ENCODE measurements at regions not wholly inside any gene's neighbourhood (a gene's known extent, or its start where the extent isn't known, plus 50 kb on each side); places are given as distances from the start of the nearest gene placed in this dataset.

- no peak for DNase-seq
Measured at GRCh38 chr3:40827942-40828688, 303.4 kb downstream of the ZNF621 start.

DNA sequence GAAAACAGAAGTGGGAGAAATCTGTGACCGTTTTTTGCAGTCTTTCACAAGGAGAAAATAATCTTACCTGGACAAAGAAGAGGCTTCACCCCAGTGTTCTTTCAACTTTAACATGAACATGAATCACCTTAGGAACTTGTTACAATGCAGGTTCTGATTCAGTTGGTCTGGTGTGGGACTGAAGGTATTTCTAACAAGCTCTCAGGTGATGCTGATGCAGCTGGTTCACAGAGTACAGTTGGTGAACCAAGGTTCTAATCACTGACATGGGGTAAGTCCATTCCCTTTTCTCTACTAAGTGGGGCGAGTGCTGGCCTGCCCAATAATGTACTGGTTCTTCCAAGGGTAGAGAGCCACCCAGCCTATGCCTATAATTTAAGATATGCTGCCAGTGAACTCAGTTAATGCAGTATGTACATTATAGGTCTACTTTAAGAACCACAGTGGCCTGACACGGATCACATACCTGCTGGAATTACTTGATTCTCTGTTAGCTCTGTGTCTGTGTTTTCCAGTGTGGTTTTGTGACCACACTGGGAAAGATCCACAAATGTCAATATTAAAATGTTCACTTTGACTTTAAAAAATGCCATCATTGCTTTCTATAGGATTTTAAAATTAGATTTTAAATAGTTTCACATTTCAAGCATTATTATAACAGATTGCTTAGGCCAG, 304.1 kb downstream of the ZNF621 start:
- no peak for DNase-seq

DNA sequence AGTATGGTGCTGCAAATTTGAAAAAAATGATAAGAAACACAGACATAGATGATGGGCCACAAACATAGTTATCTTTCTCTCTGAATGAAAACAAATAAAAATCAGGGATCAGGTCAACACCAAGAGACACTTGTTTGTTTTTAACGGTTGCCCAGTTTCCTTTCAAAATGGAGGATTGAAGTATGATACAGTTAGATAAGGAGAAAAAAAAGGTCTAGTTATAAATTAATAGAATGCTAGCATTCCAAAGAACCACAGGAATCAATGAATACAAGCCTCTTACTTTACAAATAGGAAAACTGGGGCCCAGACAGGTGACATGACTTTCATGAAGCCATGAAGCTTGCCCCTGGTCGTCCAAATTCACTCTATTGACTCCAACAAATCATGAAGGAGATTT, 305.1 kb downstream of the ZNF621 start:
- no peak for DNase-seq

GRCh38 chr3:40837300-40837699, 312.5 kb downstream of the ZNF621 start:
- no peak for DNase-seq

DNA sequence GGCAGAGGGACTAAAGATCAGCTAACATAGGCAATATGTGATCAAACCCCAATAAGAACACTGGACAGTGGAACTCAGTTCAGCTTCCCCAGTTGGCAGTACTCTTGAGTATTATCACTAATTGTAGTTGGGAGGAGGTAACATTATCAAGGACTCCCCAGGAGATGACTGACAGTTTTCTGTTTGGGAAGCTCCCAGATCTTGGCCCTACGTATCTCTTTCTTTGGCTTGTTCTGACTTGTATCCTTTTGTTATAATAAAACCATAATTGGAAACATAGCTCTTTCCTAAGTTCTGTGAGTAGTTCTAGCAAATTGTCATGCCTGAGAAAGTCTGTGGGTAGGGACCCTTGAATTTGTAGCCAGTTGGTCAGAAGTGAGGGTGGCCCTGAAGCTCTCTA, 316.4 kb downstream of the ZNF621 start:
- DNase-seq, result no peak

GRCh38 chr3:40841570-40842109, 316.9 kb downstream of the ZNF621 start:
- DNase-seq, result no peak

DNA sequence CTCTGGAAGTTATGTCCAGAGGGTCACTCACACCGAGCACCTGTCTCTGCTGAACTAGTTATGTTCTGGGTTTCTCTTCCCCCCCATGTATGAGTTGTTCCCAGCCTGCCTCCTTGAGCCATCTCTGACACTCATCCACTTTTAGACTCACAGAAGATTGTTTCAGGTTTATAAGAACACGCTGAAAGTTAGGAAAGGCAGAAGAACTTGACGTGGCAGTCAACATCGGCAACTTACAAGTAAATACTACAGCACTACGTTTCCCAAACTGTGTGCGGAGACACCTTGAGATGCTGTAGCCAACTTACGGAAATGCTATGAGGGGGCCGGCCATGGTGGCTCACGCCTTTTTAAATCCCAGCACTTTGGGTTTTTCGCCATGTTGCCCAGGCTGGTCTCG, 318.0 kb downstream of the ZNF621 start:
- no peak for DNase-seq

DNA sequence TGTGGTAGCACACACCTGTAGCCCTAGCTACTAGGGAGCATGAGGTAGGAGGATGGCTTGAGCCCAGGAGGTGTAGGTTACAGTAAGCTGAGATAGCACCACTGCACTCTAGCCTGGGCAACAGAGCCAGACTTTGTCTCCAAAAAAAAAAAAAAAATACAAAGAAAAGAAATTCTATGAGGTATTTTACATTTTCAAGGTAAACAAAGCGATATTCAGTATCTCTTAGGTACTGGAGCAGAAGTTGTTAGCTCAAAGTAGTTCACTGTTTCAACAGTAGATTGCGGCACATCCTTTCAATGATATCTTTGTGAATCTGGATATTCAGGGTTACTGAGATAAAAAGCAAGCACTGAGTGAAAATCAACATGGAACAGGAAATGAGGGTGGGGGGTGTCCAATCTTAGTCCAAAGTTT, 318.5 kb downstream of the ZNF621 start:
- DNase-seq, result no peak

DNA sequence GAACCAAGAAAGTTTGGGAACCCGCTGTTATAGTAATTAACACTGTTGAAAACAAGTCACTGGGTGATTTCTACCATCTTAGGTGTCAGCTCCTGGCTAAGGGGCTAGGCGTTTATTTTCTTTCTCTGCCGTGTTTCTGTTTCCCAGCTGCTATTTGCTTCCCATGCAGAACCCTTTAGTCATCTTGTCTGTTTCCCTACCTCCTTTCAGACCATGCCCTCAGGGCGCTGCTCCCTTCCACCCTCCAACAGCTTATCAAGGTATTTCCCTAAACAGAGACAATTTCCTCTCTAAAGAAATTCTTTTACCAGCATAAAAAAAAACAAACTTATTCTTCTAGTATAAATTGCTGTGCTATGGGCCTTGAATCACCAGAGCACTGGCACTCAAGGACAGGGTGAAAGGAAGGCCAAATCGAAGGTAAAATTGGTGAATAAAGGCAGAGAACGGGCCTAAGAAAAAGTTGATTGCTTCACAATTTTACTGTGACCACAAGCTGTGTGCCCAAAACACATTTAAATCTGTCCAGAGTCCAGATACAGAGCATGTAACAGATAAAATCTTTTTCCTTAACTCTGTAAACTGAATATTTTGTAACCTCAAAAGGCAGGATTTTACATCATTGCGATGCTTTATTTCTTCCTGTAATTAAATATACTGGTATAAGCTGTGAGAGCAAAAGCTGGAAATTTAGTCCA, 319.2 kb downstream of the ZNF621 start:
- no peak for DNase-seq

DNA sequence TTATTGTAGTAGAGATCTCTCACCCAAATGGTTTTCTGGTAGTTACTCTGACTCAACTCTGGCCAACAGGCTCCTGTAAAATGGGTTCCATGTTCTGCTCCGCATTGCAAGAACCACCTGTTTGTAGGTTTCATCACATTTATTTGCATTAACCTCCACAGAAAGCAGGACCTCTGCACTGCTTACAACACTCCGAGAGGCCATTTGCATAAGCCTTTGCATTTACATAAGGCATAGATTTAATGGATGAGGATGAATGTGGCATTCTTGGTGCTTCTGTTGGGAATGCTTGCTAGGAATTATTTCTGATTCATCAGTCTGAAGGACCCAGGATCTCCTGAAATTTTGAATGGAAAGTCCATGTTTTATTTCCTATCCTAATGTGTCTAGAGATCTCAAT, 320.1 kb downstream of the ZNF621 start:
- no peak for DNase-seq

- DNase-seq, result no peak
Measured at GRCh38 chr3:40845447-40845846, 320.7 kb downstream of the ZNF621 start.

GRCh38 chr3:40845916-40846315, 321.2 kb downstream of the ZNF621 start:
- DNase-seq, result no peak

- no peak for DNase-seq
Measured at GRCh38 chr3:40846451-40846850, 321.7 kb downstream of the ZNF621 start.

DNA sequence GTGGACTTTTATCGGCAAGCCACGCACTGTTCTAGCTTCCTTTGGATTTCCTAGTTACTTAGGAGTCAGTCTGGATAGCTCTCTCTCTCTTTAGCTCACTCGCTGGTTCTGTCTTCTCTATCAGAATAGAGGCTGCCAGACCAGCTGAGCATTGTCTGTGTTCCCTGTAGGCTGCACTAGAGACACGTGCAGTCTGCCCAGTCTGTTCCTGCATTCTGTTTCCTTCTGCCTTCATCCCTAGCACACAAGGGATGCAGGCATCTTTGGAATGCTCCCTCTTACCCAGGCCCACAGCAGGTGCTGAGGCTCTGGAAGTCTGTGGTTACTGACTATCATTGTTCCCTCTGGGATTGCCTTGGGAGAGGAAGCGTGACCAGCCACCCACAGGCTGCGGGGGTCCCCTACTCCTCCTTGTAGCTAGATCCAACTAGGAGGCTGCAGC, 322.8 kb downstream of the ZNF621 start:
- no peak for DNase-seq

DNA sequence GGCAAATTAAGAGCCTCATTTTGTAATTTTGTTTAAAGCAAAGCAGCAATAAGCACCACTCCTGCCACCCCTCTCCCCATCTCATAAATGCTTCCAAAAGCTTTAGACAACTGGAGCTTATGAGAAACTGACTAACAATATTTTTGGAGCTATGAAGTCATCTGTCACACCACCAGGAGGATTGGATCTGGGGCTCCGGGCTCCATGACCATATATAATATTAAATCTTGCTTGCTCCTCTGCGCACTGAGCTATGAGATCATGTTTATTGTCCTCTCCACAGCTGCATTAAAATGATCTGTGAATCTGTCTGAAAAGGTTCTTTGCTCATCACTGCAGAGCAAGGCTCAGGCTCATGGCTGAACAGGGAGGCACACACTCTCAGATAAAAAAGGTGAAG, 323.7 kb downstream of the ZNF621 start:
- no peak for DNase-seq

- DNase-seq, result no peak
Measured at GRCh38 chr3:40850861-40851260, 326.1 kb downstream of the ZNF621 start.

DNA sequence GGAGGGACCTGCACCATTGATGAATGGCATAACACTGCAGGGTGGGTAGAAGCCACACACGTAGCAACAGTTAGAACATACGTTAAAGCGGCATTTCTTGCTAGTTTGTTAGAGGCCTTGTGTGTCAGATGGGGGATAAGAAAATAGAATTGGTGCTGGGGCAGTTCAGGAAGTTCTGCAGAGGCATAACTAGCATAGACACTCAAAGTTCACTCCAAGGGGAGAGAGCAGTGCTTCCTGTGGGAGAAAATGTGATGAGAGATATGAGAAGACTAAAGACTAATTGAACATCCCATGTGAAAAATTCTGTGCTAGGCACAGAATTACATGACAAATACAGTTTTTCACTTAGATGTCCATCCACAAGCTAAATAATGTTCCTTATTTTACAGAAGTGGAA, 327.1 kb downstream of the ZNF621 start:
- no peak for DNase-seq

GRCh38 chr3:40852712-40853111, 328.0 kb downstream of the ZNF621 start:
- DNase-seq, result no peak

DNA sequence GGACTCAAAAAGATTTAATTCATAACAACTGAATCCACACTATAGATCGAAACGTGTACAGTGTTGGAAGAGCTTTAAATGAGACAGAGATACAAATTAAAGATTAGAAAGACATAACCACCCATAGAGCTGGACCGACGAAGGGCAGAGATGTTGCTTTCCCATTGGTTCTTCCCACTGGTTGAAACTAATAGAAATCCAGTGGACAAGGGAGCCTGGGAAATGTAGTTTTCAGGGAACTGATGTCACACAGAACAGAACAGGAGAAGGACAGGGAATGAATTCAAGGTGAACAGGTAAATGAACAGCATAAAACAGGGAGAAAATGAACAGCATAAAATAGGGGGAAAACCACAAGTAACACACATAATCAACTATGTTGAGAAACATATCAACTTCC, 328.7 kb downstream of the ZNF621 start:
- no peak for DNase-seq

GRCh38 chr3:40855871-40856270, 331.1 kb downstream of the ZNF621 start:
- no peak for DNase-seq

GRCh38 chr3:40858364-40859115, 333.8 kb downstream of the ZNF621 start:
- no peak for DNase-seq

DNA sequence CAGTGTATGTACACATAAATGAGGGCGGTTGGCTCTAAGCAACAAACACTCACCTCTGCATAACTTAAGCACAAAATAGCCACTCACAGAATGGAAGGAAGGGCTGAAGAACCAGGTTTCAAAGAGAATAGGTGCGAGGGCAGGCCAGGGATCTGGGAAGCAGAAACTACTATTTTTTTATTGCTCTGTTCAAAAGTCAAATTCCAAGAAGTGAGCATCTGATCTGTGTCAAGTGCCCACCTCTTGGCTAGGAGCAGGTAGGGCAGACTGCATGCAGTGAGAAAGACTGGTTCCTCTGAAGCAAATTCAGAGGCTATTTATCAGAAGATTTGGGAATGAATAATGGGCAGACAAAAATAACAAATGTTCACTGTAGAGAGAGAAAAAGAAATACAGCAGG, 336.4 kb upstream of the CTNNB1 start:
- DNase-seq, result no peak
